ENCODE measurements at regions not wholly inside any gene's neighbourhood (a gene's known extent, or its start where the extent isn't known, plus 50 kb on each side); places are given as distances from the start of the nearest gene placed in this dataset.

- DNase-seq (ENCODE audit: low read depth in 1 of 2, low spot score in 1 of 2), result peak in 1 of 2 experiments; percentile 43
- TF ChIP-seq REST (IDR thresholded peaks at IDR 0.05; ENCODE audit: insufficient replicate concordance, low read depth) (no peak), SPI1 (IDR thresholded peaks at IDR 0.05; ENCODE audit: borderline replicate concordance, low read depth) (peak; percentile 90)
- Histone ChIP-seq H3K27me3 (ENCODE audit: insufficient read depth, poor library complexity, severe bottlenecking) (no peaks in the 10 kb centered on the region), H3K4me3 (replicated peaks; ENCODE audit: insufficient read depth, low read length) (no peak overlapping the region), H3K27ac (replicated peaks) (no peak overlapping the region)
These were observed 62.1 kb upstream of the JUN start for GRCh38 chr1:58845942-58846341.

GRCh38 chr1:58848818-58849411 lies 65.1 kb upstream of the JUN start:
- DNase-seq (ENCODE audit: low read depth in 1 of 2, low spot score in 1 of 2), result no peak
- H3K27ac ChIP-seq (replicated peaks), result no peak overlapping the region
- H3K27me3 ChIP-seq (ENCODE audit: insufficient read depth, poor library complexity, severe bottlenecking), result no peaks in the 10 kb centered on the region
- no peak overlapping the region for H3K4me3 ChIP-seq (replicated peaks; ENCODE audit: insufficient read depth, low read length)
- TF ChIP-seq GABPA (IDR thresholded peaks at IDR 0.05; ENCODE audit: low read depth) (no peak), CTCF (IDR thresholded peaks at IDR 0.05; ENCODE audit: insufficient read depth, low read length) (no peak), SPI1 (IDR thresholded peaks at IDR 0.05; ENCODE audit: borderline replicate concordance, low read depth) (no peak), REST (IDR thresholded peaks at IDR 0.05; ENCODE audit: insufficient replicate concordance, low read depth) (no peak), POLR2AphosphoS5 (IDR thresholded peaks at IDR 0.05; ENCODE audit: low read depth) (no peak)

- no peak for DNase-seq (ENCODE audit: low read depth in 1 of 2, low spot score in 1 of 2)
- no peak overlapping the region for H3K4me3 ChIP-seq (replicated peaks; ENCODE audit: insufficient read depth, low read length)
- no peaks in the 10 kb centered on the region for H3K27me3 ChIP-seq (ENCODE audit: insufficient read depth, poor library complexity, severe bottlenecking)
- no peak for TF ChIP-seq SPI1 (IDR thresholded peaks at IDR 0.05; ENCODE audit: borderline replicate concordance, low read depth)
- TF ChIP-seq CTCF (IDR thresholded peaks at IDR 0.05; ENCODE audit: insufficient read depth, low read length), result no peak
- no peak for TF ChIP-seq POLR2AphosphoS5 (IDR thresholded peaks at IDR 0.05; ENCODE audit: low read depth)
- TF ChIP-seq REST (IDR thresholded peaks at IDR 0.05; ENCODE audit: insufficient replicate concordance, low read depth), result no peak
- no peak for TF ChIP-seq GABPA (IDR thresholded peaks at IDR 0.05; ENCODE audit: low read depth)
- no peak overlapping the region for H3K27ac ChIP-seq (replicated peaks)
These were observed 65.7 kb upstream of the JUN start for GRCh38 chr1:58849551-58849950.

All from HL-60 (cell line).